ENCODE measurements at regions not wholly inside any gene's neighbourhood (a gene's known extent, or its start where the extent isn't known, plus 50 kb on each side); places are given as distances from the start of the nearest gene placed in this dataset.

DNA sequence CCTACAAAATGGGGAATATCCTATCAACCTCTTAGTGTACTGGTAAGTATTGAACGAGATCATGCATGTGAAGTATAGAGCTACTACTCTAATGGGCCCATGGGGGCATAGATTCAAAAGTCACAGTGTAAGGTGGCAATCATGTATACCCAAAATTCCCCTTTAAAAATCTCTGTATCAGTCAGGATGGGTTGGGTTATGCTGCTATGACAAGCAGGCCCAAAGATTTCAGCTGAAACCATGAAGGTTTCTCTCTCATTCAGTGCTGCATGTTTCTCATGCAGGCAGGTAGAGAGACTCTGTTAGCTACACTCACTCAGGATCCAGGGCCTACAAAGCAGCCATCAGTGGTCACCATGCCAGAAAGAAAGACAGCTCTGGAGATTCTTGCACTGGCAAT lies 166.6 kb downstream of the MAFB start:
- H3K4me3 ChIP-seq (ENCODE audit: low read depth, low read length, poor library complexity, severe bottlenecking), result no peak overlapping the region
- H2AFZ ChIP-seq (ENCODE audit: low read length), result no peak overlapping the region
- H3K79me2 ChIP-seq (ENCODE audit: insufficient read depth, low read length), result no peaks in the 10 kb centered on the region
- H3K9ac ChIP-seq (ENCODE audit: low read length), result no peak overlapping the region
- H3K9me3 ChIP-seq (ENCODE audit: low read length), result no peaks in the 10 kb centered on the region
- no peaks in the 10 kb centered on the region for H3K9me2 ChIP-seq (ENCODE audit: low read depth, low read length)
- H3F3A ChIP-seq (ENCODE audit: insufficient read depth, low read length), result no peaks in the 10 kb centered on the region
- H3K27me3 ChIP-seq (ENCODE audit: insufficient read depth, low read length), result no peaks in the 10 kb centered on the region
- H3K36me3 ChIP-seq (ENCODE audit: insufficient read depth, low read length), result no peaks in the 10 kb centered on the region
- H4K20me1 ChIP-seq (ENCODE audit: insufficient read depth, low read length), result no peaks in the 10 kb centered on the region
- no peak overlapping the region for H3K27ac ChIP-seq (ENCODE audit: low read depth, low read length, poor library complexity, severe bottlenecking)
- no peaks in the 10 kb centered on the region for H3K4me1 ChIP-seq (ENCODE audit: insufficient read depth, low read length, severe bottlenecking)
- H3K4me2 ChIP-seq (ENCODE audit: low read length), result no peak overlapping the region
- TF ChIP-seq, protein P1, sequence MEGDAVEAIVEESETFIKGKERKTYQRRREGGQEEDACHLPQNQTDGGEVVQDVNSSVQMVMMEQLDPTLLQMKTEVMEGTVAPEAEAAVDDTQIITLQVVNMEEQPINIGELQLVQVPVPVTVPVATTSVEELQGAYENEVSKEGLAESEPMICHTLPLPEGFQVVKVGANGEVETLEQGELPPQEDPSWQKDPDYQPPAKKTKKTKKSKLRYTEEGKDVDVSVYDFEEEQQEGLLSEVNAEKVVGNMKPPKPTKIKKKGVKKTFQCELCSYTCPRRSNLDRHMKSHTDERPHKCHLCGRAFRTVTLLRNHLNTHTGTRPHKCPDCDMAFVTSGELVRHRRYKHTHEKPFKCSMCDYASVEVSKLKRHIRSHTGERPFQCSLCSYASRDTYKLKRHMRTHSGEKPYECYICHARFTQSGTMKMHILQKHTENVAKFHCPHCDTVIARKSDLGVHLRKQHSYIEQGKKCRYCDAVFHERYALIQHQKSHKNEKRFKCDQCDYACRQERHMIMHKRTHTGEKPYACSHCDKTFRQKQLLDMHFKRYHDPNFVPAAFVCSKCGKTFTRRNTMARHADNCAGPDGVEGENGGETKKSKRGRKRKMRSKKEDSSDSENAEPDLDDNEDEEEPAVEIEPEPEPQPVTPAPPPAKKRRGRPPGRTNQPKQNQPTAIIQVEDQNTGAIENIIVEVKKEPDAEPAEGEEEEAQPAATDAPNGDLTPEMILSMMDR (IDR thresholded peaks at IDR 0.05; ENCODE audit: low read length), result no peak
- no peak for TF ChIP-seq EZH2 (IDR thresholded peaks at IDR 0.05; ENCODE audit: borderline replicate concordance, low read length)

DNA sequence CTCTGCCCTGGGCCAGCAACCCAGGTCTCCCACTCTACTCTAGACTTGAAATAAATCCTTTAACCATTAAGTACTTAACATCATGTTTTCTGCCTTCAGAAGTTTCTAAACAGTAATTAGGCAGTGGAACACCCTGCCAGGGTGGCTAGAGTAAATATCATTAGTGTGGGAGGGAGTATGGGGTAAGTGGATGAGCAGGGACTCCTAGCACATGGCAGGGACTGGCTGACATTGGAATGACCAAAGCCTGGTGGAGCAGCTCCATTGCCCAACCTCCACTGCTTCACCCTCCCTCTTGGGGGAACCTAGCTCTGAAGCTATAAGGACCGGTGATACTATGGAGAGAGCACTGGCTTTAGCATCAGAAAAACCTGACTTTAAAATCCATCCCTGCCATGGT lies 167.1 kb downstream of the MAFB start:
- Histone ChIP-seq H3K9me2 (ENCODE audit: low read depth, low read length) (no peaks in the 10 kb centered on the region), H3K79me2 (ENCODE audit: insufficient read depth, low read length) (no peaks in the 10 kb centered on the region), H3K27ac (ENCODE audit: low read depth, low read length, poor library complexity, severe bottlenecking) (no peak overlapping the region), H3K9ac (ENCODE audit: low read length) (no peak overlapping the region), H3K4me2 (ENCODE audit: low read length) (no peak overlapping the region), H2AFZ (ENCODE audit: low read length) (no peak overlapping the region), H3F3A (ENCODE audit: insufficient read depth, low read length) (no peaks in the 10 kb centered on the region), H3K4me1 (ENCODE audit: insufficient read depth, low read length, severe bottlenecking) (no peaks in the 10 kb centered on the region), H3K4me3 (ENCODE audit: low read depth, low read length, poor library complexity, severe bottlenecking) (no peak overlapping the region), H4K20me1 (ENCODE audit: insufficient read depth, low read length) (no peaks in the 10 kb centered on the region), H3K27me3 (ENCODE audit: insufficient read depth, low read length) (no peaks in the 10 kb centered on the region), H3K9me3 (ENCODE audit: low read length) (no peaks in the 10 kb centered on the region), H3K36me3 (ENCODE audit: insufficient read depth, low read length) (no peaks in the 10 kb centered on the region)
- no peak for TF ChIP-seq EZH2 (IDR thresholded peaks at IDR 0.05; ENCODE audit: borderline replicate concordance, low read length)
- TF ChIP-seq, protein P1 (IDR thresholded peaks at IDR 0.05; ENCODE audit: low read length), result no peak

DNA sequence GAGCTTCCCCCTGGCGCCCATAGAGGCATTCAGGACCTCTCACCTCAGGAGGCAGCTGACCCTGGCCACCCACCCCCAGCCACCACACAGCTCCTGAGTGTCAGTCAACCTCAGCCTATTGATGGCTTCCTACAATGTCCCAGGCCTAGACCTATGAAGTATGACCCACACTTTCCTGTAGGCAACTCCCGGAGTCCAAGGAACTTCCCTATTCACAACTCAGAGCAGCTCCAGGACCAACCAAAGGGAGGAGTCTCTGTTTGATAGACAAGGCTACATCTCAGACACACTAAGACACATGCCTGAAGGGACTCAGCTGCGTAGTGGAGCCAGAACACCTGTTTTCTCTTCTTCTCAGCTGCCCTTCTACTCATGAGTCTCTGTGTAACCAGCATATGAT lies 169.1 kb downstream of the MAFB start:
- Histone ChIP-seq H3K4me3 (ENCODE audit: low read depth, low read length, poor library complexity, severe bottlenecking) (no peak overlapping the region), H3K79me2 (ENCODE audit: insufficient read depth, low read length) (no peaks in the 10 kb centered on the region), H3K9ac (ENCODE audit: low read length) (no peak overlapping the region), H4K20me1 (ENCODE audit: insufficient read depth, low read length) (no peaks in the 10 kb centered on the region), H3K9me3 (ENCODE audit: low read length) (no peaks in the 10 kb centered on the region), H2AFZ (ENCODE audit: low read length) (no peak overlapping the region), H3K27ac (ENCODE audit: low read depth, low read length, poor library complexity, severe bottlenecking) (no peak overlapping the region), H3K27me3 (ENCODE audit: insufficient read depth, low read length) (no peaks in the 10 kb centered on the region), H3K36me3 (ENCODE audit: insufficient read depth, low read length) (no peaks in the 10 kb centered on the region), H3K9me2 (ENCODE audit: low read depth, low read length) (no peaks in the 10 kb centered on the region), H3K4me1 (ENCODE audit: insufficient read depth, low read length, severe bottlenecking) (no peaks in the 10 kb centered on the region), H3F3A (ENCODE audit: insufficient read depth, low read length) (no peaks in the 10 kb centered on the region), H3K4me2 (ENCODE audit: low read length) (no peak overlapping the region)
- TF ChIP-seq, protein P1 (IDR thresholded peaks at IDR 0.05; ENCODE audit: low read length), result no peak
- no peak for TF ChIP-seq EZH2 (IDR thresholded peaks at IDR 0.05; ENCODE audit: borderline replicate concordance, low read length)
